Gastrocnemius medialis (tissue), 4 donors: ENCODE measurements at regions not wholly inside any gene's neighbourhood (a gene's known extent, or its start where the extent isn't known, plus 50 kb on each side); places are given as distances from the start of the nearest gene placed in this dataset.

Source experiments
- CTCF ChIP-seq, 5 experiments: fragments of 450-650 bp in 3 of 5; fragments of 200-600 bp in 2 of 5; sonication (generic) in 2 of 5; IDR thresholded peaks in 4 of 5; conservative IDR thresholded peaks in 1 of 5; 1 replicate in 4 of 5; 2 replicates in 1 of 5; pipeline ENCODE4 v1.5.1; 2016 to 2019; ENCODE audit warnings: antibody characterized with exemption in 5 of 5, mild to moderate bottlenecking in 3 of 5, moderate library complexity in 3 of 5
- POLR2A ChIP-seq, 2 donors: fragments of 450-650 bp; IDR thresholded peaks; one replicate each; pipeline ENCODE4 v1.6.1; 2017; ENCODE audit warnings: antibody characterized with exemption in 2 of 2, mild to moderate bottlenecking in 2 of 2, moderate library complexity in 2 of 2

GRCh38 chr1:238187575-238187949 is 296.8 kb upstream of the ZP4 start:
- TF ChIP-seq POLR2A (IDR thresholded peaks at IDR 0.05) (no peak), CTCF (IDR thresholded peaks at IDR 0.05 in 4 of 5, conservative IDR thresholded peaks at IDR 0.05 in 1 of 5) (no peak)
